ENCODE measurements at regions not wholly inside any gene's neighbourhood (a gene's known extent, or its start where the extent isn't known, plus 50 kb on each side); places are given as distances from the start of the nearest gene placed in this dataset.
"Not testable (repeated sequence)": the region's sequence is repeated elsewhere in the genome, so short reads cannot be mapped to it uniquely, and the experiment has no call there.

DNA sequence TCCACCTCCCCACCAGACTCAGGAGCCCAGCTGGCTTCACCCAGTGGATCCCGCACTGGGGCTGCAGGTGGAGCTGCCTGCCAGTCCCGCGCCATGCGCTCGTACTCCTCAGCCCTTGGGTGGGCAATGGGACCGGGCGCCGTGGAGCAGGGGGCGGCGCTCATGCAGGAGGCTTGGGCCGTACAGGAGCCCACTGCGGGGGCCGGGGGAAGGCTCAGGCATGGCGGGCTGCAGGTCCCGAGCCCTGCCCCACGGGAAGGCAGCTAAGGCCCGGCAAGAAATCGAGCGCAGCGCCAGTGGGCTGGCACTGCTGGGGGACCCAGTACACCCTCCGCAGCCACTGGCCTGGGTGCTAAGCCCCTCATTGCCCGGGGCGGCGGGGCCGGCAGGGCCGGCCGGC is 984.0 kb downstream of the TBL1XR1 start:
- TF ChIP-seq CREB1 (IDR thresholded peaks at IDR 0.05); CREB1 (CRISPR knock-in tag; IDR thresholded peaks at IDR 0.05); HOMEZ (CRISPR knock-in tag; IDR thresholded peaks at IDR 0.05; ENCODE audit: low read depth); SOX13 (IDR thresholded peaks at IDR 0.05); SOX13 (CRISPR knock-in tag; conservative IDR thresholded peaks at IDR 0.05 in 1 of 2, IDR thresholded peaks at IDR 0.05 in 1 of 2); REST (IDR thresholded peaks at IDR 0.05; ENCODE audit: borderline replicate concordance in 1 of 2, low read depth in 1 of 2, low read length in 2 of 2): not testable (repeated sequence)
- TF ChIP-seq, protein P1, sequence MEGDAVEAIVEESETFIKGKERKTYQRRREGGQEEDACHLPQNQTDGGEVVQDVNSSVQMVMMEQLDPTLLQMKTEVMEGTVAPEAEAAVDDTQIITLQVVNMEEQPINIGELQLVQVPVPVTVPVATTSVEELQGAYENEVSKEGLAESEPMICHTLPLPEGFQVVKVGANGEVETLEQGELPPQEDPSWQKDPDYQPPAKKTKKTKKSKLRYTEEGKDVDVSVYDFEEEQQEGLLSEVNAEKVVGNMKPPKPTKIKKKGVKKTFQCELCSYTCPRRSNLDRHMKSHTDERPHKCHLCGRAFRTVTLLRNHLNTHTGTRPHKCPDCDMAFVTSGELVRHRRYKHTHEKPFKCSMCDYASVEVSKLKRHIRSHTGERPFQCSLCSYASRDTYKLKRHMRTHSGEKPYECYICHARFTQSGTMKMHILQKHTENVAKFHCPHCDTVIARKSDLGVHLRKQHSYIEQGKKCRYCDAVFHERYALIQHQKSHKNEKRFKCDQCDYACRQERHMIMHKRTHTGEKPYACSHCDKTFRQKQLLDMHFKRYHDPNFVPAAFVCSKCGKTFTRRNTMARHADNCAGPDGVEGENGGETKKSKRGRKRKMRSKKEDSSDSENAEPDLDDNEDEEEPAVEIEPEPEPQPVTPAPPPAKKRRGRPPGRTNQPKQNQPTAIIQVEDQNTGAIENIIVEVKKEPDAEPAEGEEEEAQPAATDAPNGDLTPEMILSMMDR (CRISPR knock-in tag; IDR thresholded peaks at IDR 0.05) = not testable (repeated sequence)
